Effector memory CD8-positive, alpha-beta T cell (primary cell): ENCODE measurements at regions not wholly inside any gene's neighbourhood (a gene's known extent, or its start where the extent isn't known, plus 50 kb on each side); places are given as distances from the start of the nearest gene placed in this dataset.

Source experiments
- ATAC-seq: fragments of 150-1000 bp; cut with Tn5 transposase; replicated peaks from 2 replicates; pipeline ENCODE4 v1.10.0; 2021; ENCODE audit warnings: mild to moderate bottlenecking, moderate library complexity
- DNase-seq, 3 experiments: peaks; one replicate each; pipeline ENCODE4 v3.0.0; 2021
- H3K27ac Mint-ChIP-seq, 2 donors: one replicate each; pipeline ENCODE4 v1.8.0; 2022; ENCODE audit warnings: mild to moderate bottlenecking in 2 of 2, mixed read lengths in 2 of 2, moderate library complexity in 2 of 2
- H3K27me3 Mint-ChIP-seq, 2 donors: one replicate each; pipeline ENCODE4 v1.8.0; 2022; ENCODE audit warnings: mixed read lengths in 2 of 2
- H3K36me3 Mint-ChIP-seq: one replicate; pipeline ENCODE4 v1.8.0; 2022; ENCODE audit warnings: mild to moderate bottlenecking, moderate library complexity, mixed read lengths; ENCODE audit not compliant: insufficient read depth
- H3K4me1 Mint-ChIP-seq, 2 donors: one replicate each; pipeline ENCODE4 v1.8.0; 2022; ENCODE audit warnings: low read depth in 2 of 2, mixed read lengths in 2 of 2
- H3K4me3 Mint-ChIP-seq, 2 donors: one replicate each; pipeline ENCODE4 v1.8.0; 2022; ENCODE audit warnings: mild to moderate bottlenecking in 2 of 2, mixed read lengths in 2 of 2, moderate library complexity in 2 of 2
- H3K9me3 Mint-ChIP-seq, 2 donors: one replicate each; pipeline ENCODE4 v1.8.0; 2022; ENCODE audit warnings: mixed read lengths in 2 of 2

GRCh38 chr2:237257471-237257951 lies 156.5 kb downstream of the COL6A3 start:
- H3K36me3 Mint-ChIP-seq, result no peaks in the 10 kb centered on the region
- H3K4me1 Mint-ChIP-seq, result no peaks in the 10 kb centered on the region
- no peak overlapping the region for H3K4me3 Mint-ChIP-seq
- no peak for ATAC-seq
- peaks cover 15 to 59% of the 10 kb centered on the region in 2 donors for H3K27me3 Mint-ChIP-seq
- H3K9me3 Mint-ChIP-seq, result no peaks in the 10 kb centered on the region
- DNase-seq, result no peak
- H3K27ac Mint-ChIP-seq, result no peak overlapping the region

GRCh38 chr2:237258116-237258515 lies 155.8 kb downstream of the COL6A3 start:
- H3K9me3 Mint-ChIP-seq, result no peaks in the 10 kb centered on the region
- no peak overlapping the region for H3K4me3 Mint-ChIP-seq
- no peak for DNase-seq
- peaks cover 15 to 53% of the 10 kb centered on the region in 2 donors for H3K27me3 Mint-ChIP-seq
- ATAC-seq, result no peak
- H3K36me3 Mint-ChIP-seq, result no peaks in the 10 kb centered on the region
- no peak overlapping the region for H3K27ac Mint-ChIP-seq
- H3K4me1 Mint-ChIP-seq, result no peaks in the 10 kb centered on the region

- no peak overlapping the region for H3K4me3 Mint-ChIP-seq
- no peaks in the 10 kb centered on the region for H3K4me1 Mint-ChIP-seq
- H3K9me3 Mint-ChIP-seq, result no peaks in the 10 kb centered on the region
- ATAC-seq (no peak), DNase-seq (no peak)
- H3K27me3 Mint-ChIP-seq, result peaks cover 15 to 48% of the 10 kb centered on the region in 2 donors
- no peaks in the 10 kb centered on the region for H3K36me3 Mint-ChIP-seq
- H3K27ac Mint-ChIP-seq, result no peak overlapping the region
Observed at GRCh38 chr2:237258615-237259014, 155.3 kb downstream of the COL6A3 start.

GRCh38 chr2:237259201-237259600 lies 154.8 kb downstream of the COL6A3 start:
- ATAC-seq, result no peak
- Mint-ChIP-seq H3K27ac (no peak overlapping the region), H3K36me3 (no peaks in the 10 kb centered on the region)

GRCh38 chr2:237260039-237260620 lies 153.8 kb downstream of the COL6A3 start:
- H3K36me3 Mint-ChIP-seq, result no peaks in the 10 kb centered on the region
- no peak overlapping the region for H3K4me3 Mint-ChIP-seq
- ATAC-seq (no peak), DNase-seq (no peak)
- no peak overlapping the region for H3K27ac Mint-ChIP-seq
- peaks cover 15 to 37% of the 10 kb centered on the region in 2 donors for H3K27me3 Mint-ChIP-seq
- no peaks in the 10 kb centered on the region for H3K9me3 Mint-ChIP-seq
- no peaks in the 10 kb centered on the region for H3K4me1 Mint-ChIP-seq

More at GRCh38 chr2:237259201-237259600, 154.8 kb downstream of the COL6A3 start:
- DNase-seq, result no peak
- Mint-ChIP-seq H3K27me3 (peaks cover 15 to 42% of the 10 kb centered on the region in 2 donors), H3K9me3 (no peaks in the 10 kb centered on the region), H3K4me3 (no peak overlapping the region), H3K4me1 (no peaks in the 10 kb centered on the region)

GRCh38 chr2:237260686-237261085 lies 153.3 kb downstream of the COL6A3 start:
- Mint-ChIP-seq H3K27ac (no peak overlapping the region), H3K36me3 (no peaks in the 10 kb centered on the region)

GRCh38 chr2:237261327-237261726 lies 152.6 kb downstream of the COL6A3 start:
- DNase-seq (no peak), ATAC-seq (no peak)
- Mint-ChIP-seq H3K9me3 (no peaks in the 10 kb centered on the region), H3K36me3 (no peaks in the 10 kb centered on the region), H3K4me1 (no peaks in the 10 kb centered on the region), H3K27ac (no peak overlapping the region), H3K4me3 (no peak overlapping the region), H3K27me3 (peaks cover 15 to 29% of the 10 kb centered on the region in 2 donors)

More at GRCh38 chr2:237260686-237261085, 153.3 kb downstream of the COL6A3 start:
- Mint-ChIP-seq H3K27me3 (peaks cover 15 to 36% of the 10 kb centered on the region in 2 donors), H3K4me3 (no peak overlapping the region), H3K4me1 (no peaks in the 10 kb centered on the region), H3K9me3 (no peaks in the 10 kb centered on the region)
- ATAC-seq (no peak), DNase-seq (no peak)

- no peak overlapping the region for H3K27ac Mint-ChIP-seq
- no peaks in the 10 kb centered on the region for H3K36me3 Mint-ChIP-seq
- no peak overlapping the region for H3K4me3 Mint-ChIP-seq
- no peaks in the 10 kb centered on the region for H3K4me1 Mint-ChIP-seq
- peaks cover 11 to 17% of the 10 kb centered on the region in 2 donors for H3K27me3 Mint-ChIP-seq
- ATAC-seq (no peak), DNase-seq (no peak)
- no peaks in the 10 kb centered on the region for H3K9me3 Mint-ChIP-seq
Observed at GRCh38 chr2:237262838-237263771, 150.9 kb downstream of the COL6A3 start.

GRCh38 chr2:237264480-237265219 lies 149.3 kb downstream of the COL6A3 start:
- Mint-ChIP-seq H3K4me1 (no peaks in the 10 kb centered on the region), H3K4me3 (no peak overlapping the region), H3K9me3 (no peaks in the 10 kb centered on the region), H3K27me3 (peaks cover 0 to 21% of the 10 kb centered on the region in 2 donors), H3K36me3 (no peaks in the 10 kb centered on the region), H3K27ac (no peak overlapping the region)
- ATAC-seq (no peak), DNase-seq (no peak)

- Mint-ChIP-seq H3K9me3 (no peaks in the 10 kb centered on the region), H3K27ac (no peak overlapping the region), H3K27me3 (peaks cover 0 to 43% of the 10 kb centered on the region in 2 donors), H3K36me3 (no peaks in the 10 kb centered on the region), H3K4me3 (no peak overlapping the region), H3K4me1 (no peaks in the 10 kb centered on the region)
- ATAC-seq (no peak), DNase-seq (no peak)
Observed at GRCh38 chr2:237268004-237268708, 145.8 kb downstream of the COL6A3 start.

- H3K36me3 Mint-ChIP-seq, result no peaks in the 10 kb centered on the region
- H3K9me3 Mint-ChIP-seq, result no peaks in the 10 kb centered on the region
- peaks cover 0 to 43% of the 10 kb centered on the region in 2 donors for H3K27me3 Mint-ChIP-seq
- no peak for DNase-seq
- H3K27ac Mint-ChIP-seq, result no peak overlapping the region
- H3K4me1 Mint-ChIP-seq, result no peaks in the 10 kb centered on the region
- no peak for ATAC-seq
- H3K4me3 Mint-ChIP-seq, result no peak overlapping the region
Observed at GRCh38 chr2:237269138-237269875, 144.7 kb downstream of the COL6A3 start.

- DNase-seq (no peak), ATAC-seq (no peak)
- H3K36me3 Mint-ChIP-seq, result no peaks in the 10 kb centered on the region
- peaks cover 0 to 43% of the 10 kb centered on the region in 2 donors for H3K27me3 Mint-ChIP-seq
- H3K4me3 Mint-ChIP-seq, result no peak overlapping the region
- H3K4me1 Mint-ChIP-seq, result no peaks in the 10 kb centered on the region
- no peaks in the 10 kb centered on the region for H3K9me3 Mint-ChIP-seq
- H3K27ac Mint-ChIP-seq, result no peak overlapping the region
Observed at GRCh38 chr2:237270520-237270919, 143.4 kb downstream of the COL6A3 start.
